GM12878 (cell line): ENCODE measurements at regions not wholly inside any gene's neighbourhood (a gene's known extent, or its start where the extent isn't known, plus 50 kb on each side); places are given as distances from the start of the nearest gene placed in this dataset.

Experiments
- BCL3 ChIP-seq: IDR thresholded peaks from 2 replicates; pipeline ENCODE4 v1.6.1; 2011; ENCODE audit warnings: borderline replicate concordance, low read depth, mild to moderate bottlenecking, moderate library complexity, low read length; ENCODE audit not compliant: insufficient read depth, poor library complexity, severe bottlenecking
- CUX1 ChIP-seq: IDR thresholded peaks from 2 replicates; pipeline ENCODE4 v1.6.1; 2012; ENCODE audit warnings: improper control_type of control experiment, low read depth, low read length; ENCODE audit not compliant: insufficient replicate concordance
- MAX ChIP-seq: IDR thresholded peaks from 2 replicates; pipeline ENCODE4 v1.6.1; 2012; ENCODE audit warnings: low read depth, low read length, improper control_type of control experiment
- NFIC ChIP-seq: IDR thresholded peaks from 2 replicates; pipeline ENCODE4 v1.6.1; 2012; ENCODE audit warnings: low read depth, mild to moderate bottlenecking, inconsistent platforms, low read length, moderate library complexity
- RB1 ChIP-seq: fragments of 450-650 bp; formaldehyde crosslinking; IDR thresholded peaks from 2 replicates; pipeline ENCODE4 v1.6.1; 2017; ENCODE audit warnings: mild to moderate bottlenecking, borderline replicate concordance
- ZZZ3 ChIP-seq: IDR thresholded peaks from 2 replicates; pipeline ENCODE4 v1.6.1; 2011; ENCODE audit warnings: low read depth; ENCODE audit not compliant: control insufficient read depth, insufficient read length

- TF ChIP-seq MAX: no peak
- no peak for TF ChIP-seq NFIC
- no peak for TF ChIP-seq ZZZ3
- TF ChIP-seq BCL3: no peak
- TF ChIP-seq CUX1: no peak
- no peak for TF ChIP-seq RB1
Observed at GRCh38 chr6:105609375-105609991, 206.6 kb upstream of the PREP start (continued).
